SK-N-SH (cell line): ENCODE measurements at regions not wholly inside any gene's neighbourhood (a gene's known extent, or its start where the extent isn't known, plus 50 kb on each side); places are given as distances from the start of the nearest gene placed in this dataset.

Experiments
- CTCF ChIA-PET: fragments of 300-600, 350-600 bp; formaldehyde crosslinking; extraction: SDS; loops from one replicate; lab custom pipeline; 2021; lab: Yijun Ruan, JAX
- POLR2A ChIA-PET: fragments of 350-600 bp; sonication (Branson Sonifier 250); formaldehyde crosslinking; extraction: SDS; loops from one replicate; lab custom pipeline; 2020; ENCODE audit warnings: antibody characterized with exemption, inconsistent platforms; lab: Yijun Ruan, JAX
- DNase-seq: peaks from one replicate; pipeline ENCODE4 v3.0.0; 2012
- H2AFZ ChIP-seq: fragments of 200-600 bp; sonication (generic); 2 replicates; pipeline ENCODE4 v1.8.1; 2016; ENCODE audit warnings: antibody characterized with exemption, mild to moderate bottlenecking, low read depth
- H3F3A ChIP-seq: fragments of 200-600 bp; sonication (generic); replicated peaks from 2 replicates; pipeline ENCODE3; 2016; ENCODE audit warnings: antibody characterized with exemption, mild to moderate bottlenecking; ENCODE audit not compliant: insufficient read depth
- H3K27ac ChIP-seq, 2 experiments: fragments of 200-500 bp in 1 of 2; fragments of 200-600 bp in 1 of 2; sonication (Bioruptor generic) in 1 of 2; sonication (generic), shearing (Covaris generic) in 1 of 2; 2 replicates each; pipeline versions ENCODE4 v1.5.1 to v1.6.1; 2014 to 2016; ENCODE audit warnings: low read depth in 2 of 2, inconsistent platforms in 1 of 2, low read length in 1 of 2, mild to moderate bottlenecking in 1 of 2, mixed read lengths in 1 of 2
- H3K27me3 ChIP-seq: fragments of 200-600 bp; sonication (generic), shearing (Covaris generic); 2 replicates; pipeline ENCODE4 v1.6.1; 2016; ENCODE audit warnings: mixed run types; ENCODE audit not compliant: insufficient read depth
- H3K36me3 ChIP-seq, 2 experiments: fragments of 200-500 bp in 1 of 2; fragments of 200-600 bp in 1 of 2; sonication (Bioruptor generic) in 1 of 2; sonication (generic) in 1 of 2; replicated peaks in 1 of 2; 2 replicates each; pipeline versions ENCODE3 to v1.5.1; 2014 to 2016; ENCODE audit warnings: low read length in 1 of 2, mild to moderate bottlenecking in 1 of 2; ENCODE audit not compliant: insufficient read depth in 2 of 2, control insufficient read depth in 1 of 2
- H3K4me1 ChIP-seq, 2 experiments: fragments of 200-500 bp in 1 of 2; fragments of 200-600 bp in 1 of 2; sonication (Bioruptor generic) in 1 of 2; sonication (generic), shearing (Covaris generic) in 1 of 2; 2 replicates each; pipeline versions ENCODE4 v1.5.1 to v1.6.1; 2014 to 2016; ENCODE audit warnings: low read depth in 1 of 2, low read length in 1 of 2, mixed run types in 1 of 2; ENCODE audit not compliant: insufficient read depth in 2 of 2, control insufficient read depth in 1 of 2
- H3K4me2 ChIP-seq: fragments of 200-600 bp; sonication (generic), shearing (Covaris generic); 2 replicates; pipeline ENCODE4 v1.6.1; 2017; ENCODE audit warnings: mixed run types
- H3K4me3 ChIP-seq, 2 experiments: fragments of 200-500 bp in 1 of 2; fragments of 200-600 bp in 1 of 2; sonication (Bioruptor generic) in 1 of 2; sonication (generic), shearing (Covaris generic) in 1 of 2; 2 replicates each; pipeline versions ENCODE4 v1.5.1 to v1.8.1; 2014 to 2016; ENCODE audit warnings: low read depth in 2 of 2, inconsistent platforms in 1 of 2, low read length in 1 of 2, mild to moderate bottlenecking in 1 of 2, mixed read lengths in 1 of 2, moderate library complexity in 1 of 2
- H3K79me2 ChIP-seq: fragments of 200-600 bp; sonication (generic); 2 replicates; pipeline ENCODE4 v1.8.1; 2017; ENCODE audit warnings: mild to moderate bottlenecking; ENCODE audit not compliant: insufficient read depth
- H3K9ac ChIP-seq: fragments of 200-600 bp; sonication (generic); 2 replicates; pipeline ENCODE4 v1.6.1; 2017; ENCODE audit warnings: mixed run types
- H3K9me2 ChIP-seq: fragments of 200-600 bp; sonication (generic); 2 replicates; pipeline ENCODE4 v1.6.1; 2017; ENCODE audit warnings: mixed run types
- H3K9me3 ChIP-seq: fragments of 200-600 bp; sonication (generic); 2 replicates; pipeline ENCODE4 v1.6.1; 2017; ENCODE audit warnings: mixed run types, mild to moderate bottlenecking, moderate library complexity
- H4K20me1 ChIP-seq: fragments of 200-600 bp; sonication (generic); 2 replicates; pipeline ENCODE4 v1.6.1; 2017; ENCODE audit warnings: mild to moderate bottlenecking, mixed run types; ENCODE audit not compliant: insufficient read depth
- CHD2 ChIP-seq: fragments of 150-350 bp; IDR thresholded peaks from 2 replicates; pipeline ENCODE4 v1.6.1; 2018; ENCODE audit warnings: low read length; ENCODE audit not compliant: partially characterized antibody
- ELF1 ChIP-seq: IDR thresholded peaks from 2 replicates; pipeline ENCODE4 v1.4.0; 2012
- FOSL2 ChIP-seq: IDR thresholded peaks from 2 replicates; pipeline ENCODE4 v1.4.0; 2012; ENCODE audit warnings: low read depth, mild to moderate bottlenecking, moderate library complexity, borderline replicate concordance
- FOXJ3 ChIP-seq: sonication (generic); formaldehyde crosslinking; IDR thresholded peaks from 2 replicates; pipeline ENCODE4 v1.5.1; 2020; ENCODE audit warnings: mild to moderate bottlenecking, missing genetic modification reagents
- FOXM1 ChIP-seq: IDR thresholded peaks from 2 replicates; pipeline ENCODE4 v1.4.0; 2012; ENCODE audit warnings: low read depth, mild to moderate bottlenecking
- GABPA ChIP-seq: IDR thresholded peaks from 2 replicates; pipeline ENCODE4 v1.4.0; 2012; ENCODE audit warnings: low read depth, mild to moderate bottlenecking
- GATA2 ChIP-seq: sonication (generic); formaldehyde crosslinking; IDR thresholded peaks from 2 replicates; pipeline ENCODE4 v1.5.0; 2020; ENCODE audit warnings: mild to moderate bottlenecking, missing genetic modification reagents
- MEF2A ChIP-seq: IDR thresholded peaks from 2 replicates; pipeline ENCODE4 v1.4.0; 2012; ENCODE audit warnings: low read depth, borderline replicate concordance
- NFIC ChIP-seq: IDR thresholded peaks from 2 replicates; pipeline ENCODE4 v1.4.0; 2012; ENCODE audit warnings: borderline replicate concordance
- POLR2AphosphoS5 ChIP-seq: IDR thresholded peaks from 2 replicates; pipeline ENCODE4 v1.6.1; 2012; ENCODE audit warnings: low read depth, low read length
- RCOR1 ChIP-seq: fragments of 150-350 bp; IDR thresholded peaks from 2 replicates; pipeline ENCODE4 v1.6.1; 2017; ENCODE audit warnings: antibody characterized with exemption, low read length
- RFX5 ChIP-seq: IDR thresholded peaks from 2 replicates; pipeline ENCODE4 v1.6.1; 2012; ENCODE audit warnings: mild to moderate bottlenecking, improper control_type of control experiment, low read length
- RXRA ChIP-seq: IDR thresholded peaks from 2 replicates; pipeline ENCODE4 v1.4.0; 2012; ENCODE audit warnings: low read depth, mild to moderate bottlenecking, borderline replicate concordance
- SIN3A ChIP-seq: IDR thresholded peaks from 2 replicates; pipeline ENCODE4 v1.6.1; 2012; ENCODE audit warnings: low read depth, mild to moderate bottlenecking, low read length, moderate library complexity, borderline replicate concordance
- SMC3 ChIP-seq: IDR thresholded peaks from 2 replicates; pipeline ENCODE4 v1.6.1; 2012; ENCODE audit warnings: low read depth, low read length, improper control_type of control experiment
- TAF1 ChIP-seq: IDR thresholded peaks from 2 replicates; pipeline ENCODE4 v1.6.1; 2012; ENCODE audit warnings: low read depth, mild to moderate bottlenecking, low read length, moderate library complexity, borderline replicate concordance
- YY1 ChIP-seq: IDR thresholded peaks from 2 replicates; pipeline ENCODE4 v1.4.0; 2012; ENCODE audit warnings: low read depth, mild to moderate bottlenecking
- WGBS: methylation state at CpG from one replicate; pipeline ENCODE4 v1.1.6; 2017; ENCODE audit warnings: low lambda C conversion rate; 5-methylcytosine and 5-hydroxymethylcytosine counted together
- TF ChIP-seq, protein P1 (sequence below): IDR thresholded peaks from 2 replicates; pipeline ENCODE4 v1.6.1; 2012; ENCODE audit warnings: mild to moderate bottlenecking, low read depth, low read length, moderate library complexity
- TF ChIP-seq, protein P2 (sequence below): IDR thresholded peaks from 2 replicates; pipeline ENCODE4 v1.4.0; 2012; ENCODE audit warnings: low read depth
- TF ChIP-seq, protein P3 (sequence below): IDR thresholded peaks from 2 replicates; pipeline ENCODE4 v1.4.0; 2012; ENCODE audit warnings: low read depth, borderline replicate concordance
- TF ChIP-seq, protein P4 (sequence below): IDR thresholded peaks from 2 replicates; pipeline ENCODE4 v1.4.0; 2012; ENCODE audit warnings: low read depth, borderline replicate concordance
- TF ChIP-seq, protein P5 (sequence below): fragments of 150-350 bp; IDR thresholded peaks from 2 replicates; pipeline ENCODE4 v1.6.1; 2017; ENCODE audit warnings: antibody characterized with exemption, low read length, low read depth, borderline replicate concordance

DNA sequence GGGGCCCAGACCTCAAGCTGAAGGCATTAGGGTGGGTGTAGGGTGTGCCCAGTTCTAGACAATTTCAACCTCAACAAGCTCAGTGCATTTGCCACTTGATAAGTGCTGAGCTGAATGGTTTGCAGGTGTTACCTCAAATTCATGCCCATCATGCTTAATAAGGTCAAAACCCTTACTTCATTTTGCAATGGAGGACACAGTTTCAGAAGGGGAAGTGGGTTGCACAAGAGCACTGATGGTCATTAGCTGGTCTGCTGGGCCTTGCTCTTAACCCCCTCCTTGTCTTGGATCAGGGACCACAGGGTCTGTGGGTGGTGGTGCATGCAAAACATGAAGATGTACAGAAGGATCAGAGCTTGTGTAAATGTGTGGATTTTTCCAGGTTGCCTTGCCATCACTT, 71.0 kb upstream of the SIRPA start (continued):
- TF ChIP-seq POLR2AphosphoS5 (no peak), ELF1 (no peak), YY1 (no peak), SIN3A (no peak), FOXM1 (no peak), CHD2 (no peak), MEF2A (no peak)

DNA sequence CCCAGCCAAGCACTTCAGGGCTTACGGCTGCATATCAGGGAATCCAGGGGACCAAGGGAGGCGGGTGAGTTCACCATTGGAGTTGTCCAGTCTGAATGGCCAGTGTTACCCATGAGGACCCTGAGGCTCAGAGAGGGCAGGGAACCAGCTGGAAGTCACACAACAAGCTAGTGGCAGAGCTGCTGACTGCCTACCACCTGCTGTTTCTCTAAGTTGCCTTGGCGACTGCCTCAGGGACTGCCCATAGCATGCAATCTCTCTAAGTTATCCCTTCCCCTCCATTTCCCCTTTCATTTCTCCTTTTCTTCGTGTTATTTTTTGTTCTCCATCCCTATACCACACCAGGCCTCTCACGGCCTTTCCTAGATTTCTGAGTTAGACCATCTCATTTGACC, 71.8 kb upstream of the SIRPA start:
- Histone ChIP-seq H3K27me3 (no peaks in the 10 kb centered on the region), H3K27ac (no peak overlapping the region), H3K9me3 (peaks cover 7% of the 10 kb centered on the region)
- TF ChIP-seq GATA2: no peak
- TF ChIP-seq TAF1: no peak
- no peak for TF ChIP-seq SIN3A
- TF ChIP-seq RCOR1: no peak
- TF ChIP-seq, protein P1, sequence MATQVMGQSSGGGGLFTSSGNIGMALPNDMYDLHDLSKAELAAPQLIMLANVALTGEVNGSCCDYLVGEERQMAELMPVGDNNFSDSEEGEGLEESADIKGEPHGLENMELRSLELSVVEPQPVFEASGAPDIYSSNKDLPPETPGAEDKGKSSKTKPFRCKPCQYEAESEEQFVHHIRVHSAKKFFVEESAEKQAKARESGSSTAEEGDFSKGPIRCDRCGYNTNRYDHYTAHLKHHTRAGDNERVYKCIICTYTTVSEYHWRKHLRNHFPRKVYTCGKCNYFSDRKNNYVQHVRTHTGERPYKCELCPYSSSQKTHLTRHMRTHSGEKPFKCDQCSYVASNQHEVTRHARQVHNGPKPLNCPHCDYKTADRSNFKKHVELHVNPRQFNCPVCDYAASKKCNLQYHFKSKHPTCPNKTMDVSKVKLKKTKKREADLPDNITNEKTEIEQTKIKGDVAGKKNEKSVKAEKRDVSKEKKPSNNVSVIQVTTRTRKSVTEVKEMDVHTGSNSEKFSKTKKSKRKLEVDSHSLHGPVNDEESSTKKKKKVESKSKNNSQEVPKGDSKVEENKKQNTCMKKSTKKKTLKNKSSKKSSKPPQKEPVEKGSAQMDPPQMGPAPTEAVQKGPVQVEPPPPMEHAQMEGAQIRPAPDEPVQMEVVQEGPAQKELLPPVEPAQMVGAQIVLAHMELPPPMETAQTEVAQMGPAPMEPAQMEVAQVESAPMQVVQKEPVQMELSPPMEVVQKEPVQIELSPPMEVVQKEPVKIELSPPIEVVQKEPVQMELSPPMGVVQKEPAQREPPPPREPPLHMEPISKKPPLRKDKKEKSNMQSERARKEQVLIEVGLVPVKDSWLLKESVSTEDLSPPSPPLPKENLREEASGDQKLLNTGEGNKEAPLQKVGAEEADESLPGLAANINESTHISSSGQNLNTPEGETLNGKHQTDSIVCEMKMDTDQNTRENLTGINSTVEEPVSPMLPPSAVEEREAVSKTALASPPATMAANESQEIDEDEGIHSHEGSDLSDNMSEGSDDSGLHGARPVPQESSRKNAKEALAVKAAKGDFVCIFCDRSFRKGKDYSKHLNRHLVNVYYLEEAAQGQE: no peak
- TF ChIP-seq NFIC: no peak
- TF ChIP-seq SMC3: no peak
- no peak for TF ChIP-seq CHD2
- TF ChIP-seq RFX5: no peak
- TF ChIP-seq FOXJ3 (CRISPR knock-in tag): no peak
- TF ChIP-seq ELF1: no peak
- TF ChIP-seq, protein P2, sequence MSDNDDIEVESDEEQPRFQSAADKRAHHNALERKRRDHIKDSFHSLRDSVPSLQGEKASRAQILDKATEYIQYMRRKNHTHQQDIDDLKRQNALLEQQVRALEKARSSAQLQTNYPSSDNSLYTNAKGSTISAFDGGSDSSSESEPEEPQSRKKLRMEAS: no peak
- TF ChIP-seq MEF2A: no peak
- TF ChIP-seq, protein P3, sequence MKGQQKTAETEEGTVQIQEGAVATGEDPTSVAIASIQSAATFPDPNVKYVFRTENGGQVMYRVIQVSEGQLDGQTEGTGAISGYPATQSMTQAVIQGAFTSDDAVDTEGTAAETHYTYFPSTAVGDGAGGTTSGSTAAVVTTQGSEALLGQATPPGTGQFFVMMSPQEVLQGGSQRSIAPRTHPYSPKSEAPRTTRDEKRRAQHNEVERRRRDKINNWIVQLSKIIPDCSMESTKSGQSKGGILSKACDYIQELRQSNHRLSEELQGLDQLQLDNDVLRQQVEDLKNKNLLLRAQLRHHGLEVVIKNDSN: no peak
- TF ChIP-seq RXRA: no peak
- no peak for TF ChIP-seq FOSL2
- TF ChIP-seq, protein P4, sequence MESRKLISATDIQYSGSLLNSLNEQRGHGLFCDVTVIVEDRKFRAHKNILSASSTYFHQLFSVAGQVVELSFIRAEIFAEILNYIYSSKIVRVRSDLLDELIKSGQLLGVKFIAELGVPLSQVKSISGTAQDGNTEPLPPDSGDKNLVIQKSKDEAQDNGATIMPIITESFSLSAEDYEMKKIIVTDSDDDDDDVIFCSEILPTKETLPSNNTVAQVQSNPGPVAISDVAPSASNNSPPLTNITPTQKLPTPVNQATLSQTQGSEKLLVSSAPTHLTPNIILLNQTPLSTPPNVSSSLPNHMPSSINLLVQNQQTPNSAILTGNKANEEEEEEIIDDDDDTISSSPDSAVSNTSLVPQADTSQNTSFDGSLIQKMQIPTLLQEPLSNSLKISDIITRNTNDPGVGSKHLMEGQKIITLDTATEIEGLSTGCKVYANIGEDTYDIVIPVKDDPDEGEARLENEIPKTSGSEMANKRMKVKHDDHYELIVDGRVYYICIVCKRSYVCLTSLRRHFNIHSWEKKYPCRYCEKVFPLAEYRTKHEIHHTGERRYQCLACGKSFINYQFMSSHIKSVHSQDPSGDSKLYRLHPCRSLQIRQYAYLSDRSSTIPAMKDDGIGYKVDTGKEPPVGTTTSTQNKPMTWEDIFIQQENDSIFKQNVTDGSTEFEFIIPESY: no peak
- TF ChIP-seq GABPA: no peak
- TF ChIP-seq, protein P5, sequence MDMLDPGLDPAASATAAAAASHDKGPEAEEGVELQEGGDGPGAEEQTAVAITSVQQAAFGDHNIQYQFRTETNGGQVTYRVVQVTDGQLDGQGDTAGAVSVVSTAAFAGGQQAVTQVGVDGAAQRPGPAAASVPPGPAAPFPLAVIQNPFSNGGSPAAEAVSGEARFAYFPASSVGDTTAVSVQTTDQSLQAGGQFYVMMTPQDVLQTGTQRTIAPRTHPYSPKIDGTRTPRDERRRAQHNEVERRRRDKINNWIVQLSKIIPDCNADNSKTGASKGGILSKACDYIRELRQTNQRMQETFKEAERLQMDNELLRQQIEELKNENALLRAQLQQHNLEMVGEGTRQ: no peak
- TF ChIP-seq, all 33 proteins: peak for 0
- ChIA-PET CTCF (no interaction called here), POLR2A (no interaction called here)
- H3K4me3 ChIP-seq: no peak overlapping the region; a peak in 1 of 4 replicates
- peaks cover 0 to 5% of the 10 kb centered on the region in 2 experiments; a peak in 3 of 4 replicates for H3K4me1 ChIP-seq
- WGBS: 76% methylated on average over 3 of the region's 5 CpGs
- H3K36me3 ChIP-seq: no peaks in the 10 kb centered on the region
- no peak overlapping the region for H3K9ac ChIP-seq
- H3K4me2 ChIP-seq: no peak overlapping the region
- H3F3A ChIP-seq: peaks cover 4% of the 10 kb centered on the region
- no peaks in the 10 kb centered on the region for H3K9me2 ChIP-seq
- DNase-seq: no peak
- H2AFZ ChIP-seq: no peak overlapping the region
- no peaks in the 10 kb centered on the region for H3K79me2 ChIP-seq
- no peaks in the 10 kb centered on the region for H4K20me1 ChIP-seq
